ENCODE measurements at regions not wholly inside any gene's neighbourhood (a gene's known extent, or its start where the extent isn't known, plus 50 kb on each side); places are given as distances from the start of the nearest gene placed in this dataset.

- Mint-ChIP-seq H3K4me3 (no peak overlapping the region), H3K36me3 (ENCODE audit: low read depth) (peaks cover 28% of the 10 kb centered on the region), H3K27ac (no peak overlapping the region), H3K4me1 (peaks cover 10% of the 10 kb centered on the region), H3K27me3 (ENCODE audit: insufficient read depth, low read depth, poor library complexity) (peaks cover 4% of the 10 kb centered on the region), H3K9me3 (peaks cover 30% of the 10 kb centered on the region)
- Histone ChIP-seq H3K27me3 (ENCODE audit: insufficient read depth) (no peaks in the 10 kb centered on the region), H4K20me1 (replicated peaks; ENCODE audit: insufficient read depth) (no peaks in the 10 kb centered on the region), H3K36me3 (ENCODE audit: insufficient read depth) (peaks cover 5% of the 10 kb centered on the region; the same call in 1 of the 2 replicates), H3K79me2 (replicated peaks; ENCODE audit: insufficient read depth) (no peaks in the 10 kb centered on the region), H3F3A (replicated peaks; ENCODE audit: low read depth) (no peaks in the 10 kb centered on the region), H3K4me1 (ENCODE audit: insufficient read depth) (no peaks in the 10 kb centered on the region; the same call in 1 of the 2 replicates), H3K4me3 (no peak overlapping the region), H3K4me2 (no peak overlapping the region), H3K27ac (ENCODE audit: low read depth) (no peak overlapping the region), H2AFZ (no peak overlapping the region), H3K9me2 (ENCODE audit: insufficient read depth) (peaks cover 15% of the 10 kb centered on the region; the same call in 1 of the 2 replicates)
- TF ChIP-seq NANOG (IDR thresholded peaks at IDR 0.05; ENCODE audit: borderline replicate concordance) (no peak), STAT1 (IDR thresholded peaks at IDR 0.05; ENCODE audit: unreplicated experiment) (no peak), ZNF462 (CRISPR knock-in tag; IDR thresholded peaks at IDR 0.05) (no peak), EZH2 (IDR thresholded peaks at IDR 0.05; ENCODE audit: low read depth, unreplicated experiment) (no peak), POLR2AphosphoS5 (IDR thresholded peaks at IDR 0.05; ENCODE audit: low read depth) (no peak), CREB1 (CRISPR knock-in tag; IDR thresholded peaks at IDR 0.05; ENCODE audit: low read depth) (no peak), EZH2phosphoT487 (IDR thresholded peaks at IDR 0.05; ENCODE audit: unreplicated experiment) (no peak), CTCF (conservative IDR thresholded peaks at IDR 0.05; ENCODE audit: low read depth in 2 of 2) (no peak), JUNB (IDR thresholded peaks at IDR 0.05; ENCODE audit: unreplicated experiment) (no peak), ZNF114 (CRISPR knock-in tag; IDR thresholded peaks at IDR 0.05) (no peak), ZNF331 (CRISPR knock-in tag; IDR thresholded peaks at IDR 0.05; ENCODE audit: low read depth) (no peak)
- TF ChIP-seq, protein P1, sequence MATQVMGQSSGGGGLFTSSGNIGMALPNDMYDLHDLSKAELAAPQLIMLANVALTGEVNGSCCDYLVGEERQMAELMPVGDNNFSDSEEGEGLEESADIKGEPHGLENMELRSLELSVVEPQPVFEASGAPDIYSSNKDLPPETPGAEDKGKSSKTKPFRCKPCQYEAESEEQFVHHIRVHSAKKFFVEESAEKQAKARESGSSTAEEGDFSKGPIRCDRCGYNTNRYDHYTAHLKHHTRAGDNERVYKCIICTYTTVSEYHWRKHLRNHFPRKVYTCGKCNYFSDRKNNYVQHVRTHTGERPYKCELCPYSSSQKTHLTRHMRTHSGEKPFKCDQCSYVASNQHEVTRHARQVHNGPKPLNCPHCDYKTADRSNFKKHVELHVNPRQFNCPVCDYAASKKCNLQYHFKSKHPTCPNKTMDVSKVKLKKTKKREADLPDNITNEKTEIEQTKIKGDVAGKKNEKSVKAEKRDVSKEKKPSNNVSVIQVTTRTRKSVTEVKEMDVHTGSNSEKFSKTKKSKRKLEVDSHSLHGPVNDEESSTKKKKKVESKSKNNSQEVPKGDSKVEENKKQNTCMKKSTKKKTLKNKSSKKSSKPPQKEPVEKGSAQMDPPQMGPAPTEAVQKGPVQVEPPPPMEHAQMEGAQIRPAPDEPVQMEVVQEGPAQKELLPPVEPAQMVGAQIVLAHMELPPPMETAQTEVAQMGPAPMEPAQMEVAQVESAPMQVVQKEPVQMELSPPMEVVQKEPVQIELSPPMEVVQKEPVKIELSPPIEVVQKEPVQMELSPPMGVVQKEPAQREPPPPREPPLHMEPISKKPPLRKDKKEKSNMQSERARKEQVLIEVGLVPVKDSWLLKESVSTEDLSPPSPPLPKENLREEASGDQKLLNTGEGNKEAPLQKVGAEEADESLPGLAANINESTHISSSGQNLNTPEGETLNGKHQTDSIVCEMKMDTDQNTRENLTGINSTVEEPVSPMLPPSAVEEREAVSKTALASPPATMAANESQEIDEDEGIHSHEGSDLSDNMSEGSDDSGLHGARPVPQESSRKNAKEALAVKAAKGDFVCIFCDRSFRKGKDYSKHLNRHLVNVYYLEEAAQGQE (IDR thresholded peaks at IDR 0.05; ENCODE audit: unreplicated experiment) = no peak
- TF ChIP-seq, protein P2, sequence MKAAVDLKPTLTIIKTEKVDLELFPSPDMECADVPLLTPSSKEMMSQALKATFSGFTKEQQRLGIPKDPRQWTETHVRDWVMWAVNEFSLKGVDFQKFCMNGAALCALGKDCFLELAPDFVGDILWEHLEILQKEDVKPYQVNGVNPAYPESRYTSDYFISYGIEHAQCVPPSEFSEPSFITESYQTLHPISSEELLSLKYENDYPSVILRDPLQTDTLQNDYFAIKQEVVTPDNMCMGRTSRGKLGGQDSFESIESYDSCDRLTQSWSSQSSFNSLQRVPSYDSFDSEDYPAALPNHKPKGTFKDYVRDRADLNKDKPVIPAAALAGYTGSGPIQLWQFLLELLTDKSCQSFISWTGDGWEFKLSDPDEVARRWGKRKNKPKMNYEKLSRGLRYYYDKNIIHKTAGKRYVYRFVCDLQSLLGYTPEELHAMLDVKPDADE (IDR thresholded peaks at IDR 0.05) = no peak
- no peak for ATAC-seq
- DNase-seq (ENCODE audit: low spot score) = no peak
Observed at GRCh38 chr1:229132706-229133105, 138.2 kb upstream of the RAB4A start.

Measured in GM23338 (cell line).